IMR-90 (cell line): ENCODE measurements at regions not wholly inside any gene's neighbourhood (a gene's known extent, or its start where the extent isn't known, plus 50 kb on each side); places are given as distances from the start of the nearest gene placed in this dataset.

ENCODE experiments used
- ATAC-seq: fragments of 200-7000 bp; cut with Tn5 transposase; 2 replicates; pipeline ENCODE4 v1.9.1; 2020; ENCODE audit warnings: low read depth, mild to moderate bottlenecking, moderate library complexity
- BruUV-seq: library from RNA; stranded (reverse); fragments of 400-500 nt; replicated peaks from 2 replicates; lab custom pipeline; 2021; lab: Mats Ljungman, UMichigan
- CTCF ChIA-PET: fragments of 300-600 bp; formaldehyde crosslinking; extraction: SDS; loops from one replicate; lab custom pipeline; 2021; ENCODE audit warnings: antibody characterized with exemption; lab: Yijun Ruan, JAX
- POLR2A ChIA-PET: fragments of 300-600 bp; sonication (Branson Sonifier 250); formaldehyde crosslinking; loops from one replicate; lab custom pipeline; 2022; ENCODE audit warnings: antibody characterized with exemption; ENCODE audit not compliant: unreplicated experiment; lab: Charles Lee
- DNase-seq: peaks from one replicate; pipeline ENCODE4 v3.0.0; 2013
- H2AFZ ChIP-seq: replicated peaks from 2 replicates; pipeline ENCODE3; 2013; ENCODE audit warnings: low read length, mild to moderate bottlenecking; ENCODE audit not compliant: poor library complexity
- H2AK5ac ChIP-seq: 2 replicates; pipeline ENCODE4 v1.6.1; 2013; ENCODE audit warnings: low read depth, low read length, inconsistent platforms
- H2AK9ac ChIP-seq: replicated peaks from 2 replicates; pipeline ENCODE3; 2013; ENCODE audit warnings: mild to moderate bottlenecking, low read depth, low read length, moderate library complexity; ENCODE audit not compliant: poor library complexity
- H2BK120ac ChIP-seq: 2 replicates; pipeline ENCODE4 v1.6.1; 2013; ENCODE audit warnings: low read depth, low read length, inconsistent platforms
- H2BK15ac ChIP-seq: 3 replicates; pipeline ENCODE4 v1.6.1; 2013; ENCODE audit warnings: low read depth, low read length, inconsistent platforms
- H2BK20ac ChIP-seq: 2 replicates; pipeline ENCODE4 v1.6.1; 2013; ENCODE audit warnings: low read depth, mild to moderate bottlenecking, inconsistent platforms, low read length, moderate library complexity
- H2BK5ac ChIP-seq: 2 replicates; pipeline ENCODE4 v1.6.1; 2013; ENCODE audit warnings: mild to moderate bottlenecking, low read depth, low read length, inconsistent platforms; ENCODE audit not compliant: poor library complexity, severe bottlenecking
- H3K14ac ChIP-seq: replicated peaks from 2 replicates; pipeline ENCODE4 v1.6.1; 2013; ENCODE audit warnings: low read depth, low read length, inconsistent platforms
- H3K18ac ChIP-seq: 2 replicates; pipeline ENCODE4 v1.6.1; 2013; ENCODE audit warnings: low read depth, low read length, control low read depth
- H3K23ac ChIP-seq: 2 replicates; pipeline ENCODE4 v1.6.1; 2013; ENCODE audit warnings: low read depth, low read length, inconsistent platforms
- H3K27ac ChIP-seq: 2 replicates; pipeline ENCODE4 v1.5.1; 2013; ENCODE audit warnings: mild to moderate bottlenecking, control low read depth, low read length; ENCODE audit not compliant: insufficient read depth
- H3K27me3 ChIP-seq: 2 replicates; pipeline ENCODE4 v1.6.1; 2013; ENCODE audit warnings: low read length; ENCODE audit not compliant: control insufficient read depth, insufficient read depth
- H3K36me3 ChIP-seq: 2 replicates; pipeline ENCODE4 v1.6.1; 2013; ENCODE audit warnings: low read length, mixed read lengths; ENCODE audit not compliant: control insufficient read depth, insufficient read depth
- H3K4ac ChIP-seq: 2 replicates; pipeline ENCODE4 v1.6.1; 2013; ENCODE audit warnings: low read depth, low read length, inconsistent platforms
- H3K4me1 ChIP-seq: 2 replicates; pipeline ENCODE4 v1.6.1; 2013; ENCODE audit warnings: low read length, mixed read lengths; ENCODE audit not compliant: control insufficient read depth, insufficient read depth
- H3K4me2 ChIP-seq: 2 replicates; pipeline ENCODE4 v1.6.1; 2013; ENCODE audit warnings: low read depth, mild to moderate bottlenecking, control low read depth, low read length, moderate library complexity
- H3K4me3 ChIP-seq: 2 replicates; pipeline ENCODE4 v1.5.1; 2013; ENCODE audit warnings: low read depth, mild to moderate bottlenecking, control low read depth, low read length, moderate library complexity; ENCODE audit not compliant: insufficient read depth
- H3K56ac ChIP-seq: 2 replicates; pipeline ENCODE4 v1.6.1; 2013; ENCODE audit warnings: low read length, inconsistent platforms; ENCODE audit not compliant: insufficient read depth; ENCODE audit errors: extremely low read depth
- H3K79me1 ChIP-seq, 2 experiments: 2 replicates each; pipeline ENCODE4 v1.6.1; 2013; ENCODE audit warnings: low read length in 2 of 2, inconsistent platforms in 1 of 2, low read depth in 1 of 2
- H3K9ac ChIP-seq: 2 replicates; pipeline ENCODE4 v1.6.1; 2013; ENCODE audit warnings: low read depth, low read length, control low read depth
- H3K9me1 ChIP-seq: 2 replicates; pipeline ENCODE4 v1.6.1; 2013; ENCODE audit warnings: low read length, inconsistent platforms; ENCODE audit not compliant: insufficient read depth
- H3K9me3 ChIP-seq: 2 replicates; pipeline ENCODE4 v1.6.1; 2013; ENCODE audit warnings: low read length; ENCODE audit not compliant: control insufficient read depth, insufficient read depth
- H4K20me1 ChIP-seq: 2 replicates; pipeline ENCODE4 v1.6.1; 2013; ENCODE audit warnings: low read length, inconsistent platforms; ENCODE audit not compliant: insufficient read depth
- H4K5ac ChIP-seq: 2 replicates; pipeline ENCODE4 v1.6.1; 2013; ENCODE audit warnings: mild to moderate bottlenecking, low read depth, low read length, control low read depth
- H4K8ac ChIP-seq, 2 experiments: 2 replicates each; pipeline ENCODE4 v1.6.1; 2013; ENCODE audit warnings: low read depth in 2 of 2, low read length in 2 of 2, control low read depth in 1 of 2, inconsistent platforms in 1 of 2
- H4K91ac ChIP-seq: 2 replicates; pipeline ENCODE4 v1.6.1; 2013; ENCODE audit warnings: low read depth, low read length, inconsistent platforms; ENCODE audit not compliant: insufficient read depth
- CHD1 ChIP-seq: IDR thresholded peaks from 2 replicates; pipeline ENCODE4 v1.6.1; 2012; ENCODE audit warnings: low read depth, low read length, improper control_type of control experiment
- CTCF ChIP-seq: conservative IDR thresholded peaks from 2 replicates; pipeline ENCODE4 v1.5.1; 2012; ENCODE audit warnings: mild to moderate bottlenecking, low read depth, low read length, improper control_type of control experiment
- ELK1 ChIP-seq: fragments of 150-350 bp; IDR thresholded peaks from 2 replicates; pipeline ENCODE4 v1.6.1; 2016; ENCODE audit warnings: low read depth, mild to moderate bottlenecking, low read length, moderate library complexity, borderline replicate concordance
- FOS ChIP-seq: fragments of 150-350 bp; IDR thresholded peaks from 2 replicates; pipeline ENCODE4 v1.6.1; 2016; ENCODE audit warnings: low read depth, low read length
- POLR2A ChIP-seq: IDR thresholded peaks from 2 replicates; pipeline ENCODE4 v1.6.1; 2012; ENCODE audit warnings: mild to moderate bottlenecking, low read depth, low read length
- RAD21 ChIP-seq: IDR thresholded peaks from 2 replicates; pipeline ENCODE4 v1.6.1; 2012; ENCODE audit warnings: low read length, improper control_type of control experiment
- RCOR1 ChIP-seq: IDR thresholded peaks from 2 replicates; pipeline ENCODE4 v1.6.1; 2012; ENCODE audit warnings: mild to moderate bottlenecking, low read length, improper control_type of control experiment; ENCODE audit not compliant: insufficient replicate concordance
- RFX5 ChIP-seq: IDR thresholded peaks from 2 replicates; pipeline ENCODE4 v1.8.0; 2012; ENCODE audit warnings: low read depth, mild to moderate bottlenecking, low read length, moderate library complexity
- SMC3 ChIP-seq: fragments of 150-350 bp; IDR thresholded peaks from 2 replicates; pipeline ENCODE4 v1.6.1; 2016; ENCODE audit warnings: low read depth, mild to moderate bottlenecking, antibody characterized with exemption, low read length, moderate library complexity
- USF2 ChIP-seq: fragments of 150-350 bp; IDR thresholded peaks from 2 replicates; pipeline ENCODE4 v1.6.1; 2017; ENCODE audit warnings: mild to moderate bottlenecking, antibody characterized with exemption, low read length, low read depth
- WGBS, 2 experiments: methylation state at CpG; one replicate each; pipeline versions ENCODE4 v1.1.5 to v1.1.7; 2013; ENCODE audit warnings: missing lambda C conversion rate in 2 of 2; ENCODE audit not compliant: insufficient read length in 1 of 2; ENCODE audit errors: extremely low coverage in 2 of 2; 5-methylcytosine and 5-hydroxymethylcytosine counted together
- dilution Hi-C: fragments of 300-500 bp; cut with HindIII; formaldehyde crosslinking; loops from one replicate; pipeline ENCODE4 v1.14.3; 2018; ENCODE audit warnings: low sequenced_read_pairs; ENCODE audit not compliant: unreplicated experiment
- in situ Hi-C: fragments of 300-500 bp; cut with MboI; formaldehyde crosslinking; loops from 3 replicates; pipeline ENCODE4 v1.14.3; 2019; ENCODE audit warnings: low sequenced_read_pairs, inconsistent platforms, mixed read lengths
- intact Hi-C: fragments of 100-400 bp; cut with micrococcal nuclease; formaldehyde crosslinking; loops from 2 replicates; pipeline ENCODE4 v1.10.0; 2022

- H3K23ac ChIP-seq: no peak overlapping the region
- H4K20me1 ChIP-seq: no peaks in the 10 kb centered on the region
- CTCF ChIA-PET: no interaction called here
- H4K91ac ChIP-seq: no peak overlapping the region
- H3K27ac ChIP-seq: no peak overlapping the region
- 0 out of 2 replicates have a peak, but pooled peaks cover 2% of the 10 kb centered on the region for H3K9me3 ChIP-seq
- H3K9ac ChIP-seq: no peak overlapping the region
- H4K5ac ChIP-seq: no peak overlapping the region
- H3K14ac ChIP-seq: no peak overlapping the region
- no peak overlapping the region for H4K8ac ChIP-seq
- no peaks in the 10 kb centered on the region for H3K79me1 ChIP-seq
- H3K18ac ChIP-seq: no peak overlapping the region
- dilution Hi-C loops (no loop called here), intact Hi-C loops (no loop called here), in situ Hi-C loops (no loop called here)
- ATAC-seq (peak; percentile 19; the same call in 1 of the 2 replicates), DNase-seq (no peak)
- no peaks in the 10 kb centered on the region for H3K36me3 ChIP-seq
- H2AK9ac ChIP-seq: peak overlapping the region; percentile 8
- no peak overlapping the region for H2AFZ ChIP-seq
- peaks cover 12% of the 10 kb centered on the region; the same call in 1 of the 2 replicates for H3K4me1 ChIP-seq
- H3K4me3 ChIP-seq: no peak overlapping the region
- no peaks in the 10 kb centered on the region for H3K27me3 ChIP-seq
- no peak overlapping the region for H2BK120ac ChIP-seq
- 100% methylated on average over 4 of the region's 6 CpGs; no CpG with 5 or more reads in 1 of the 2 experiments for WGBS, 2 experiments
- H2BK15ac ChIP-seq: no peak overlapping the region
- POLR2A ChIA-PET: no interaction called here
- BruUV-seq: no TSS peak
- no peak overlapping the region for H3K4me2 ChIP-seq
- H3K9me1 ChIP-seq: peaks cover 19% of the 10 kb centered on the region; the same call in 1 of the 2 replicates
- no peak for TF ChIP-seq ELK1
- no peak for TF ChIP-seq FOS
- no peak for TF ChIP-seq RFX5
- no peak for TF ChIP-seq RCOR1
- no peak for TF ChIP-seq RAD21
- no peak for TF ChIP-seq CTCF
- no peak for TF ChIP-seq USF2
- TF ChIP-seq CHD1: no peak
- no peak for TF ChIP-seq POLR2A
- no peak for TF ChIP-seq SMC3
- no peak overlapping the region for H3K4ac ChIP-seq
- no peak overlapping the region for H2BK20ac ChIP-seq
- H2BK5ac ChIP-seq: no peak overlapping the region
- H3K56ac ChIP-seq: no peak overlapping the region
- no peak overlapping the region for H2AK5ac ChIP-seq
These were observed 66.0 kb upstream of the SMIM15 start for GRCh38 chr5:61228229-61228628.
